CD4-positive, alpha-beta T cell treated with Interleukin-6 at 100 ng/mL for 8 hours (primary cell): ENCODE measurements at regions not wholly inside any gene's neighbourhood (a gene's known extent, or its start where the extent isn't known, plus 50 kb on each side); places are given as distances from the start of the nearest gene placed in this dataset.

Experiments used
- DNase-seq: peaks from one replicate; pipeline ENCODE4 v3.0.0-alpha.2; 2020; ENCODE audit warnings: mixed read lengths, low spot score

GRCh38 chr6:165748390-165748789 lies 85.3 kb upstream of the PDE10A start:
- no peak for DNase-seq

- DNase-seq = no peak
Measured at GRCh38 chr6:165747963-165748362, 84.9 kb upstream of the PDE10A start.

DNA sequence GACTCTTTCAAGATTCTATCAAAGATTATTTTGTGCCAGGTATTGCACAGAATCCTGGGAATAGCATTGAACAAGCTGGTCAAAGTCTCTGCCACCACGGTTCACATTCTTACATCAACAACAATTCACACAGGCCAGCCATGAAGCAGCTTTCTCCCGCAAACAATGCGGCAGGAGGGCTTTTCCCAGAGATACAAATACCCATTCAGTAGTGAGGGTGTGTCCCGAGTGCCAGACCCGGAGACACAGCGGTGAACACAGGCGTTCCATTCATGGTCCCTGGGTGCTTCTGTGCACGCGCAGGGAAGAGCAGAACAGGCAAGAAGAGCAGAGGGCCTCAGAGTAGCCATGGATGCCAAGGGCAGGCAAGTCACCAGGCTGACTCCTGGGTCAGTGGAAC lies 83.3 kb upstream of the PDE10A start:
- DNase-seq = no peak

DNA sequence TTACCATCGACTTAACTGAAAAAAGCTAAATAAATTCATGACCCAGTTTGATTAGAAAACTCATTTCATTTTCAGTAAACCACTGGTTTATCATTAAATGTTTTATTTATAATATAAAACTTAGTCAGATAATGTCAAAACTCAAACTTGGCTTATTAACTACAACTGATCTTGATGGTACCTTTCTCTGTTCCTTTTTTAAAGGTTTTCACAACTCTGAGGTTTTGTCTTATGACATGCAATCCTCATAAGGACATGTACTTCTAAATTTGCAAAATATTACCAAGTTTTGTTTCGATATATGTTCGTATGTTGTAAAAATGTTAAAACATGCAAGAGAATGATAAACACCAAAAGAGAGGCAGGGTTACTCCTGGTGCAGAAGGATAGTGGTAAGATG lies 82.5 kb upstream of the PDE10A start:
- DNase-seq = no peak

GRCh38 chr6:165744555-165745228 lies 81.7 kb upstream of the PDE10A start:
- no peak for DNase-seq

DNA sequence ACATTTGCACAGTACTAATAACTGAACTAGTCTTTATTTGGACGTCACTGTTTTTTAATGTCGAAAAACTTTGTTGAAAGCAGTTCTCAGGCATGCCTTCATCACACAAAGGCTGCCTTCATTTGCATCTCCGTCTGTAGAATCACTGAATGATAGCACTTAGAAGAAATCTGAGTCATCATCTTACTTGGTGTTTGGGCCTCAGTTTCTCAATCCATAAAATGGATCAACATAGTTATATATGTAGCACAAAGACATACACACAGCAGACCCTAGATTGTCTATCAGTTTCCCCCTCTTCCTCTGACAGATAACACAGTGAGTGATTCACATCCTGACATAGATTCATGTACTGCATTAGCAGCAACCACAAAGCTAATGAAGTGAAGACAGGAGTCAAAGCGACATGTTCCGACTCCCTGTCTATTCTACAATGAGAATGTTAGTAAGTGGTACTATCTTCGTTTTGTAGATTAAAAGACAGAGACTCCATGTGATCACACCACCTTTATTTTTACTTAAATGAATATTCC lies 80.4 kb upstream of the PDE10A start:
- DNase-seq = no peak

- no peak for DNase-seq
Measured at GRCh38 chr6:165742047-165742446, 79.0 kb upstream of the PDE10A start.

DNA sequence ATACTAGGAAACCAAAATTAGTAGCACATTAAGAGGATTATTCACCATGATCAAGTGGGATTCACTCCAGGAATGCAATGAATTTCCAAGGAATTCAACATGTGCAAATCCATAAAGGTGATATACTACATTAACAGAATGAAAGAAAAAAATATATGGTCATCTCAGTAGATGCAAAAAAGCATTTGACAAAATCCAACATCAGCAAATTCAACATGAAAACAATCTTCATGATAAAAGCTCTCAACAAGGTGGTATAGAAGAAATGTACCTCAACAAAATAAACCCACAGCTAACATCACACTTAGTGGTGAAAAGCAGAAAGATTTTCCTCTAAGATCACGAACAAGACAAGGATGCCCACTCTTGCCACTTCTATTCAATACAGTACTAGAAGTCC lies 74.4 kb upstream of the PDE10A start:
- DNase-seq = no peak

- DNase-seq = no peak
Measured at GRCh38 chr6:165735065-165735464, 72.0 kb upstream of the PDE10A start.

GRCh38 chr6:165733489-165733791 lies 70.4 kb upstream of the PDE10A start:
- DNase-seq = no peak

DNA sequence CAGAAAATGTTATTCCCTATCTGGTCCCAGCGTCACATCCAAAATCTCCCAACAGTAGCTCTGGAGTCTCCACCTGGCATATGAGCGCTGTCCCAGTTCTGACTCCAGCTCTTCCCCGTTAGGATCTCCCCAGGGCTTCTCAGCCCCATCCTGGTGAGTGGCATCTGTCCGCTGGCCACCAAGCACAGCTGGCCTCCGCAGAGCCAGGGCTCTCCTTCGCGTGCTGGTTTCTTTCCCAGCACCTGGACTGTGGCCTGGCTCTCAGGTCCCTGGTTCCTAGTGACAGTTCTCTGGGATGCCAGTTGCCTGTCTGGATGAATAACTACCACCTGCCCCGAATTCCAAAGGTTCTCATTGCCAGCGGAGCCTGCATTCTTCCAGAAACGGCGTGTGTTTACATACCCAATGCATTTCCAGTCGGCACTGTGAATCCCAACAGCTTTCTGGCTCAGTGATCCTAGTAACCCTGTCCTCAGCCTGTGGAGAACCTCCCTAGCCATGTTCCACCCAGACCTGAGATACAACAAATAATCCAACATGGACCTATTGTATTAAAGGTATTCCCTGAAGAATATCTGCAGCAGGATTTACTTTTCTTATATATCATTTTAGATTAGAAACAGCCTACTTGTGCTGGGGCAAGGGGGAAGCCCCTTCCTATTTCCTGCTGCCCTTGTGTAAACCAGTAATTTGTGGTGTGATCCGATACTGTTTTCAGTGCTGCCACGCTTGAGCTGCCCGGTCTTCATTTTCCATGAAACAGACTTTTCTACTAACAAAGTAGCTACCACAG lies 69.9 kb upstream of the PDE10A start:
- DNase-seq = no peak

GRCh38 chr6:165729307-165729936 lies 66.4 kb upstream of the PDE10A start:
- no peak for DNase-seq

GRCh38 chr6:165728216-165728615 lies 65.2 kb upstream of the PDE10A start:
- DNase-seq = no peak

DNA sequence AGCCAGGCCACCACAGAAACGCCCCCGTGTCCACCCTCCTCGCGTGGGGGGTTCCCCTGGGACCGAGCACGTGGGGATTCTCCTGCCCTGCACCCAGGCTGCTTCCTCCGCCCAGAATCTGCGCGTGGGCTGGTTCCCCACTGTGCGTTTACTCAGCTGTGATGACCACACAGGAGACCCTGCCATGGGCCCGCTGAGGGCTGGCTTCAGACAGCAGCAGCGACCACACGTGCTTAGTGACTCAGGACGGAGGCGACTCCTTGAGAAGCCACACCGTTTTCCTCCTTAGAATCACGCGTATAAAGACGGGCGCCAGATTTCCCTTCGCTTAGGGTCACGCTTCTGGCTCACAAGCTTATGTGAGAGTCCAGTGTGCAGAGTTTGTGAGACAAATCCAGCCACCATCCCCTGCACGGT lies 63.9 kb upstream of the PDE10A start:
- DNase-seq = no peak

GRCh38 chr6:165726290-165726875 lies 63.3 kb upstream of the PDE10A start:
- DNase-seq = no peak

- no peak for DNase-seq
Measured at GRCh38 chr6:165725201-165725600, 62.2 kb upstream of the PDE10A start.

GRCh38 chr6:165723326-165723725 lies 60.3 kb upstream of the PDE10A start:
- DNase-seq = no peak

DNA sequence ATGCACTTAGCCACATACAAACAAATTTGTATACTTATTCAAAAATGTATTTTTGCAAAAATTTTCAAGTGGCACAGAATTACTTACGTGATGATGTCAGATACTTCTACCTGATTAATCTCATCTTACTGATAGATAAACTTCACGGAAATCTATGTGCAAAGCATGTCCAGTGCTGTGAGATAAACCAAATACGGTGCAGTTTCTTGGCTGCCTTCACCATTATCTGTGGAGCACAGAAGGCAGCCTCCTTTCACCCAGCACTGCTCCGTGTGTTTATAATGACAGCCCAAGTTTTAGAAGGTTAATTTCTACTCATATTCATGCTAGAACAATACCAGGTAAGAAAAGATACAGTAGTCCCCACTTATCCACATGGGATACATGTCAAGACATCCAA lies 59.0 kb upstream of the PDE10A start:
- no peak for DNase-seq

- no peak for DNase-seq
Measured at GRCh38 chr6:165721356-165721755, 58.3 kb upstream of the PDE10A start.

DNA sequence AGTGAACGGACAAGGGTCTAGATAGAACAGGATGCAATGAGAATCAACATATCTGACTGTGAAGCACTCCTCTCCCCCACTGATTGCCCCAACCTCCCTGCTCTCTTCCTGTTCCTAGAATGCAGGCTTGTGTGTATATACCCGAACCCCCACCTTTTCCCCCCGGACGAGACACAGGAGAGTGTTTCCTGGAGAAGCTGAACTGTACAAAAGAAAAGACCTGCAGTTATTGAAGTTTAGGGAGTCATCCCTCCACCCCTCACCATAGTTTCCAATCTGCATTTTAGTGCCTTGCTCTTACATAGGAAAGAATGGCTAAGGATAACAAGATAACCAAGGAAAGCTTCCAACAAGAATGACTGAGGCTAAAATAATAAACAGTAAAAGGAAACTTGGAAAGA lies 55.5 kb upstream of the PDE10A start:
- DNase-seq = no peak

GRCh38 chr6:165717732-165718465 lies 54.9 kb upstream of the PDE10A start:
- no peak for DNase-seq

GRCh38 chr6:165716886-165717285 lies 53.8 kb upstream of the PDE10A start:
- DNase-seq = no peak
